NB4 (cell line): ENCODE measurements at regions not wholly inside any gene's neighbourhood (a gene's known extent, or its start where the extent isn't known, plus 50 kb on each side); places are given as distances from the start of the nearest gene placed in this dataset.

ENCODE experiments used
- DNase-seq: peaks from one replicate; pipeline ENCODE4 v3.0.0; 2010; ENCODE audit warnings: low read depth
- H3K4me3 ChIP-seq: one replicate; pipeline ENCODE4 v1.5.1; 2011; ENCODE audit warnings: mild to moderate bottlenecking, low read depth, low read length, moderate library complexity
- MYC ChIP-seq: IDR thresholded peaks from 2 replicates; pipeline ENCODE4 v1.6.1; 2011; ENCODE audit warnings: low read depth, low read length
- POLR2A ChIP-seq: IDR thresholded peaks from 2 replicates; pipeline ENCODE4 v1.6.1; 2011; ENCODE audit warnings: mild to moderate bottlenecking; ENCODE audit not compliant: insufficient read length; ENCODE audit errors: extremely low read depth
- TF ChIP-seq, protein P1 (sequence below): IDR thresholded peaks from one replicate; pipeline ENCODE4 v1.5.1; 2012; ENCODE audit warnings: low read depth, low read length
- TF ChIP-seq, protein P2 (sequence below): IDR thresholded peaks from 2 replicates; pipeline ENCODE4 v1.6.1; 2011; ENCODE audit warnings: low read depth, low read length

DNA sequence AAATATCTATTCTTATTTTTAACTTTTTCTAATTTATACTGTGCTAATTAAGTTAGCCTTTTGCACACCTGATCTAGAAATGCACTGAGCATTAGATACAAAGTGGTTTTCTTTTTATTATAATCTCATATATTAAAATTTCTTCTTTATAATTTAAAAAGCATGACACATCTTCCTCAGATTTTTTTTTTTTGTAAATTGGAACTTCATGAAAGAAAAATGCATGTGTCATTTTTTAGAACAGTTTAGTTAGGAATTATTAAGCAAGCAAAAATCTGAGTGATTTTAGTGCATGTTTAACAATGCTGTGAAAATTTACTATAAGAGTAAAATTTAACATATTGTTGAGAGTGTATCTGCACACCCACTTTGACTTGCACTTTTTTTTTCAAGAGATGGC, 367.9 kb downstream of the TFEC start:
- DNase-seq, result no peak
- no peak for TF ChIP-seq POLR2A
- no peak for TF ChIP-seq MYC
- TF ChIP-seq, protein P1, sequence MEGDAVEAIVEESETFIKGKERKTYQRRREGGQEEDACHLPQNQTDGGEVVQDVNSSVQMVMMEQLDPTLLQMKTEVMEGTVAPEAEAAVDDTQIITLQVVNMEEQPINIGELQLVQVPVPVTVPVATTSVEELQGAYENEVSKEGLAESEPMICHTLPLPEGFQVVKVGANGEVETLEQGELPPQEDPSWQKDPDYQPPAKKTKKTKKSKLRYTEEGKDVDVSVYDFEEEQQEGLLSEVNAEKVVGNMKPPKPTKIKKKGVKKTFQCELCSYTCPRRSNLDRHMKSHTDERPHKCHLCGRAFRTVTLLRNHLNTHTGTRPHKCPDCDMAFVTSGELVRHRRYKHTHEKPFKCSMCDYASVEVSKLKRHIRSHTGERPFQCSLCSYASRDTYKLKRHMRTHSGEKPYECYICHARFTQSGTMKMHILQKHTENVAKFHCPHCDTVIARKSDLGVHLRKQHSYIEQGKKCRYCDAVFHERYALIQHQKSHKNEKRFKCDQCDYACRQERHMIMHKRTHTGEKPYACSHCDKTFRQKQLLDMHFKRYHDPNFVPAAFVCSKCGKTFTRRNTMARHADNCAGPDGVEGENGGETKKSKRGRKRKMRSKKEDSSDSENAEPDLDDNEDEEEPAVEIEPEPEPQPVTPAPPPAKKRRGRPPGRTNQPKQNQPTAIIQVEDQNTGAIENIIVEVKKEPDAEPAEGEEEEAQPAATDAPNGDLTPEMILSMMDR, result no peak
- TF ChIP-seq, protein P2, sequence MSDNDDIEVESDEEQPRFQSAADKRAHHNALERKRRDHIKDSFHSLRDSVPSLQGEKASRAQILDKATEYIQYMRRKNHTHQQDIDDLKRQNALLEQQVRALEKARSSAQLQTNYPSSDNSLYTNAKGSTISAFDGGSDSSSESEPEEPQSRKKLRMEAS, result no peak
- H3K4me3 ChIP-seq, result no peak overlapping the region

DNA sequence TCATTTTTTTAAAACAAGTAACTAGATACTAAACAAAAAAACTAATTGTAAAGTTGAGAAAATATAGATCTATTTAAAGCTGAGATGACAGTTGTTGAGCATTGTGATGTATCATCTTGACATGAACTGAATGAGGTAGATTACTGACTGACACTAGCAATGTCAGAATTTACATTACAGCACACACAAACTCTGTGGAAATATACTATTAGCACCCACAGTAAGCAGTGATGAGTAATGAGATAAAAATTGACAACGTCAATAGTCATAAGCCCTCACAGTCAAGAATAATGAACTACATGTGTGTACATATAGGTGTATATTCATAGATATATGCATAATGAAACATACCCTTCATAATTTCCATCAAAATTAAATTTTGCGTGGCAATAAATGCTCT, 368.4 kb downstream of the TFEC start:
- TF ChIP-seq POLR2A (no peak), MYC (no peak)
- TF ChIP-seq, protein P1, result no peak
- TF ChIP-seq, protein P2, result no peak
- no peak for DNase-seq
- H3K4me3 ChIP-seq, result no peak overlapping the region

DNA sequence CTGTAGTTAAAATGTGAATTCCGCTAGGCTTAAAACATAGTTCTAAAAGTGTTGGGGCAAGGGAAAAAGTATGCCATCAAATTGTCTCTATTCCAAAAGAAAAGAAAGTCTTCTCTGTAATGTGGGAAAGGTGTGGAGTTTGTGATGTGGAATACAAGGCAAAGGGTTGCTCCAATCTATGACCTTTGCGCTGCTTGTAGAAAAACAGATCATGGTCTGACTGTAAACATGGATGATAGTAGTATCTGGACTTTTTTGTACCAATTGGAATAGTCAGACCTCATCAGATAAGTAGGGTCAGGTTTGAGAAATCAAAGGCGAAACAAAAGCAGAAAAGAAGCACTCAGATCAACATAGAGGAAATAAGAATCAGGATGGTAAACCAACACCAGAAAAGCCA, 372.3 kb downstream of the TFEC start:
- H3K4me3 ChIP-seq, result no peak overlapping the region
- DNase-seq, result no peak
- TF ChIP-seq, protein P2, result no peak
- TF ChIP-seq MYC (no peak), POLR2A (no peak)
- TF ChIP-seq, protein P1, result no peak

DNA sequence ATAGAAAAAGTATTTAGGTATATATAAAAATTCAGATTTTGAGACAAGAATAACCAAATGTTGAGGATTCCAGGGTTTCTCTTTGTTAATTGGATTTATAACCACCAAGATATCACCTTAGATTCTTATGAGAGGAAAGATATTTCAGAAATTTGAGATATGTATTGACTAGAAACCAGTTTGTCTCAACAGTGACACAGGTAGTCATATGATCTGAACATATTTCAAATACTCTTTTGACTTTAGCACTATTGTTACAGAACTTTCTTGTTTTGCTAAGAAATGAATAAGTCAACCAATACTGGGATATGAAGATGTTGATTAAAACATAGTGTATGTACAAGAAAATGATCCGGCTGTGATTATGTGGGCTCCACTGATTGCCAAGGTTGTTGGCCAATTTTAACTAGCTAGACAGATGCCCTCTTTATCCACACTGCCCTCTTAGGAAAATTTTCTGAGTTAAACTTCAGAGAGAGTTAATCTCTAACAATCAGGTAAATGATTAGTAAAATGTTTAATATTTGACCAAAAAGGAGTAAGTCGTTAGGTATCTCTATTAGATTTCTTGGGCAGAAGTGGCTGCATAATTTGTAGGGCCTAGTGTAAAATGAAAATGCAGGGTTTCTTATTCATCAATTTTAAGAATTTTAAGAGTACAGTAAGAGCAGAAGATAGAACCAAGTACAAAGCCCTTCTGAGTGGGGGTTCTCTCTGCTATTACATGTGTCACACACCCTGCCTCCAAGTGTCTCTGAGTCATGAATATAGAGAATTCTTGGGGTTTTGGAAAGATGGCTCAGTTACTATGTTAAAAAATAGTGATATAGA, 376.0 kb downstream of the TFEC start:
- no peak overlapping the region for H3K4me3 ChIP-seq
- TF ChIP-seq POLR2A (no peak), MYC (no peak)
- TF ChIP-seq, protein P2, result no peak
- TF ChIP-seq, protein P1, result no peak
- DNase-seq, result no peak

DNA sequence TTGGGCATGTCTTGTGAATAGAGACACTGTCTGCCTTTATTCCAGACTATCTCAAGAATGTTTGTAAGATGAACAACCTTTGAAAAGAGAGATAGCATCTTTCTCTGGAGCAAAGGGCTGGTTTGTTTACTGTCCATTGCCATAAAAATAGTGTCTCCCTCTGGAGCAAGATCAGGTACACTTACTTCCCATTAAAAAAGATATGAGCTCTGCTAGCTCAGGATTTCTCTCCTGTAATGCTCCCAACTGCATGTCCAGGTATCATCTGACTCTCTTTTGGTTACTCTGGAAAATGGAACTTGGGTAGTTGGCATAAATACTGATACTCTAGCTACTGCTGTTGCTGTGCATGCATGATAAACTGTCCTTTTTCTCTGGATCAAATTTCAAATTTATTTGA, 381.1 kb downstream of the TFEC start:
- no peak for DNase-seq
- H3K4me3 ChIP-seq, result no peak overlapping the region
- TF ChIP-seq, protein P1, result no peak
- TF ChIP-seq, protein P2, result no peak
- TF ChIP-seq POLR2A (no peak), MYC (no peak)
